ENCODE measurements at regions not wholly inside any gene's neighbourhood (a gene's known extent, or its start where the extent isn't known, plus 50 kb on each side); places are given as distances from the start of the nearest gene placed in this dataset.

GRCh38 chr14:71554323-71554722, 377.9 kb upstream of the RGS6 start:
- Histone ChIP-seq H3K4me1 (replicated peaks in 1 of 2; ENCODE audit: control insufficient read depth in 2 of 2, insufficient read depth in 2 of 2, low read length in 2 of 2) (peaks cover 0 to 12% of the 10 kb centered on the region in 2 experiments; a peak in 2 of 5 replicates), H3K79me2 (ENCODE audit: control insufficient read depth, insufficient read depth, low read length) (no peaks in the 10 kb centered on the region), H3K27ac (ENCODE audit: extremely low read depth, low read depth, low read length) (no peak overlapping the region), H3K4me3 (no peak overlapping the region), H3K9me3 (replicated peaks; ENCODE audit: control insufficient read depth, insufficient read depth, low read depth, low read length) (no peaks in the 10 kb centered on the region), H2AFZ (ENCODE audit: low read depth, low read length) (no peak overlapping the region), H3K4me2 (ENCODE audit: insufficient read depth, low read length) (no peak overlapping the region), H4K20me1 (replicated peaks; ENCODE audit: control insufficient read depth, insufficient read depth, low read length) (no peaks in the 10 kb centered on the region), H3K27me3 (ENCODE audit: control insufficient read depth in 2 of 2, insufficient read depth in 2 of 2, low read length in 2 of 2) (no peaks in the 10 kb centered on the region), H3K9ac (ENCODE audit: insufficient read depth in 1 of 2, low read depth in 2 of 2, low read length in 2 of 2) (no peak overlapping the region), H3K36me3 (ENCODE audit: control insufficient read depth, insufficient read depth, low read length) (no peaks in the 10 kb centered on the region), H3K9me1 (ENCODE audit: control insufficient read depth, insufficient read depth, low read length) (no peaks in the 10 kb centered on the region)
- ChIA-PET POLR2A (interaction anchor here (1.3 kb wide), 1 partner anchor 44 kb away, joined by 3 read pairs; no protein-coding TSS in a partner anchor), CTCF (ENCODE audit: low intra/inter-chr PET ratio) (no interaction called here)
- ATAC-seq (no peak), DNase-seq (ENCODE audit: extremely low read depth in 1 of 4, low spot score in 3 of 4) (no peak), FAIRE-seq (no peak)
- in situ Hi-C loops (cut with MboI) = no loop called here
- 43% methylated on average over 2 of the region's 2 CpGs for WGBS (ENCODE audit: insufficient coverage, low coverage, missing lambda C conversion rate)
- no TSS peak for BruUV-seq (replicated peaks)
- TF ChIP-seq TAF1 (IDR thresholded peaks at IDR 0.05; ENCODE audit: control insufficient read depth, extremely low read depth, insufficient read depth, low read length, severe bottlenecking) (no peak), PML (IDR thresholded peaks at IDR 0.05; ENCODE audit: low read length) (no peak), RAD21 (CRISPR knock-in tag; conservative IDR thresholded peaks at IDR 0.05 in 1 of 2, IDR thresholded peaks at IDR 0.05 in 1 of 2) (no peak), SREBF2 (CRISPR knock-in tag; IDR thresholded peaks at IDR 0.05) (no peak), OTX1 (CRISPR knock-in tag; IDR thresholded peaks at IDR 0.05) (no peak), BACH1 (tag; IDR thresholded peaks at IDR 0.05) (no peak), PTBP1 (IDR thresholded peaks at IDR 0.05; ENCODE audit: low read depth, low read length) (no peak), ZZZ3 (IDR thresholded peaks at IDR 0.05) (no peak), MTA2 (IDR thresholded peaks at IDR 0.05; ENCODE audit: low read depth) (no peak), EGR1 (conservative IDR thresholded peaks at IDR 0.05) (no peak), MCM3 (IDR thresholded peaks at IDR 0.05) (no peak), TFE3 (CRISPR knock-in tag; IDR thresholded peaks at IDR 0.05) (no peak), TBL1XR1 (IDR thresholded peaks at IDR 0.05; ENCODE audit: low read length in 2 of 2) (no peak), GTF2E2 (tag; IDR thresholded peaks at IDR 0.05) (no peak), ZNF224 (CRISPR knock-in tag; IDR thresholded peaks at IDR 0.05) (no peak), TAF15 (IDR thresholded peaks at IDR 0.05; ENCODE audit: low read depth, low read length) (no peak), GABPB1 (CRISPR knock-in tag; IDR thresholded peaks at IDR 0.05) (no peak), ZEB2 (IDR thresholded peaks at IDR 0.05) (no peak)
- TF ChIP-seq, protein P1, sequence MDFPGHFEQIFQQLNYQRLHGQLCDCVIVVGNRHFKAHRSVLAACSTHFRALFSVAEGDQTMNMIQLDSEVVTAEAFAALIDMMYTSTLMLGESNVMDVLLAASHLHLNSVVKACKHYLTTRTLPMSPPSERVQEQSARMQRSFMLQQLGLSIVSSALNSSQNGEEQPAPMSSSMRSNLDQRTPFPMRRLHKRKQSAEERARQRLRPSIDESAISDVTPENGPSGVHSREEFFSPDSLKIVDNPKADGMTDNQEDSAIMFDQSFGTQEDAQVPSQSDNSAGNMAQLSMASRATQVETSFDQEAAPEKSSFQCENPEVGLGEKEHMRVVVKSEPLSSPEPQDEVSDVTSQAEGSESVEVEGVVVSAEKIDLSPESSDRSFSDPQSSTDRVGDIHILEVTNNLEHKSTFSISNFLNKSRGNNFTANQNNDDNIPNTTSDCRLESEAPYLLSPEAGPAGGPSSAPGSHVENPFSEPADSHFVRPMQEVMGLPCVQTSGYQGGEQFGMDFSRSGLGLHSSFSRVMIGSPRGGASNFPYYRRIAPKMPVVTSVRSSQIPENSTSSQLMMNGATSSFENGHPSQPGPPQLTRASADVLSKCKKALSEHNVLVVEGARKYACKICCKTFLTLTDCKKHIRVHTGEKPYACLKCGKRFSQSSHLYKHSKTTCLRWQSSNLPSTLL (IDR thresholded peaks at IDR 0.05) = no peak
- intact Hi-C loops (cut with micrococcal nuclease) = no loop called here

Measured in K562 (cell line).